ENCODE measurements at regions not wholly inside any gene's neighbourhood (a gene's known extent, or its start where the extent isn't known, plus 50 kb on each side); places are given as distances from the start of the nearest gene placed in this dataset.

- no peak for DNase-seq (ENCODE audit: low read depth in 2 of 2)
- Histone ChIP-seq H3K79me2 (ENCODE audit: control insufficient read depth, insufficient read depth, low read length) (no peaks in the 10 kb centered on the region), H3K27ac (ENCODE audit: insufficient read depth, low read length) (no peak overlapping the region), H4K20me1 (ENCODE audit: control insufficient read depth, extremely low read depth, insufficient read depth, low read length) (no peaks in the 10 kb centered on the region), H3K4me2 (ENCODE audit: extremely low read depth, insufficient read depth, low read length) (no peak overlapping the region), H3K27me3 (ENCODE audit: control insufficient read depth, insufficient read depth, low read length) (peaks cover 9% of the 10 kb centered on the region), H3K9ac (ENCODE audit: insufficient read depth, low read length) (no peak overlapping the region), H3K4me3 (replicated peaks in 1 of 4; ENCODE audit: control extremely low read depth in 1 of 4, insufficient read depth in 1 of 4, low read depth in 3 of 4, low read length in 4 of 4) (no peak overlapping the region), H3K9me3 (ENCODE audit: control insufficient read depth, insufficient read depth, low read depth, low read length) (no peaks in the 10 kb centered on the region), H2AFZ (ENCODE audit: low read length) (no peak overlapping the region), H3K36me3 (ENCODE audit: control insufficient read depth, insufficient read depth, low read length) (no peaks in the 10 kb centered on the region), H3K4me1 (ENCODE audit: control insufficient read depth, extremely low read depth, insufficient read depth, low read length) (no peaks in the 10 kb centered on the region)
- TF ChIP-seq EZH2 (IDR thresholded peaks at IDR 0.05; ENCODE audit: low read length, missing control alignments) (no peak), CTCF (conservative IDR thresholded peaks at IDR 0.05 in 1 of 2, IDR thresholded peaks at IDR 0.05 in 1 of 2; ENCODE audit: low read depth in 1 of 2, low read length in 2 of 2) (no peak)
These were observed 116.6 kb upstream of the THY1 start for GRCh38 chr11:119539583-119539982.

DNA sequence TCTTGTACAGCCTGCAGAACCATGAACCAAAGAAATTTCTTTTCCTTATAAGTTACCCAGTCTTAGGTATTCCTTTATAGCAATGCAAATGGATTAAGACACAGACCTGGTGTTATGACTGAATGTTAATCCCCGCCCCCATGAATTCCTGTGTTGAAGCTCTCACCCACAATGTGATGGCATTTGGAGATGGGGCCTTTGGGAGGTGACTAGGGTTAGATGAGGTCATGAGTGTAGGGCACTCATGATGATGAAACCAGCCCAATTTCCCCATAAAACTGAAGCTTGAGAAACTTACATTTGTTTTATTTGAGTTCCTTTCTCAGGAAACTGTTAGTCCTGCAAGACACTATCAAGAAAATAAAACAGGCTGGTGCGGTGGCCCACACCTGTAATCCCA, 115.8 kb upstream of the THY1 start:
- Histone ChIP-seq H3K36me3 (ENCODE audit: control insufficient read depth, insufficient read depth, low read length) (no peaks in the 10 kb centered on the region), H3K4me2 (ENCODE audit: extremely low read depth, insufficient read depth, low read length) (no peak overlapping the region), H3K27me3 (ENCODE audit: control insufficient read depth, insufficient read depth, low read length) (peaks cover 9% of the 10 kb centered on the region), H3K27ac (ENCODE audit: insufficient read depth, low read length) (no peak overlapping the region), H3K4me3 (replicated peaks in 1 of 4; ENCODE audit: control extremely low read depth in 1 of 4, insufficient read depth in 1 of 4, low read depth in 3 of 4, low read length in 4 of 4) (no peak overlapping the region), H3K9ac (ENCODE audit: insufficient read depth, low read length) (no peak overlapping the region), H3K4me1 (ENCODE audit: control insufficient read depth, extremely low read depth, insufficient read depth, low read length) (no peaks in the 10 kb centered on the region), H3K9me3 (ENCODE audit: control insufficient read depth, insufficient read depth, low read depth, low read length) (no peaks in the 10 kb centered on the region), H3K79me2 (ENCODE audit: control insufficient read depth, insufficient read depth, low read length) (no peaks in the 10 kb centered on the region), H4K20me1 (ENCODE audit: control insufficient read depth, extremely low read depth, insufficient read depth, low read length) (no peaks in the 10 kb centered on the region), H2AFZ (ENCODE audit: low read length) (no peak overlapping the region)
- TF ChIP-seq EZH2 (IDR thresholded peaks at IDR 0.05; ENCODE audit: low read length, missing control alignments) (no peak), CTCF (conservative IDR thresholded peaks at IDR 0.05 in 1 of 2, IDR thresholded peaks at IDR 0.05 in 1 of 2; ENCODE audit: low read depth in 1 of 2, low read length in 2 of 2) (no peak)
- DNase-seq (ENCODE audit: low read depth in 2 of 2): no peak

DNA sequence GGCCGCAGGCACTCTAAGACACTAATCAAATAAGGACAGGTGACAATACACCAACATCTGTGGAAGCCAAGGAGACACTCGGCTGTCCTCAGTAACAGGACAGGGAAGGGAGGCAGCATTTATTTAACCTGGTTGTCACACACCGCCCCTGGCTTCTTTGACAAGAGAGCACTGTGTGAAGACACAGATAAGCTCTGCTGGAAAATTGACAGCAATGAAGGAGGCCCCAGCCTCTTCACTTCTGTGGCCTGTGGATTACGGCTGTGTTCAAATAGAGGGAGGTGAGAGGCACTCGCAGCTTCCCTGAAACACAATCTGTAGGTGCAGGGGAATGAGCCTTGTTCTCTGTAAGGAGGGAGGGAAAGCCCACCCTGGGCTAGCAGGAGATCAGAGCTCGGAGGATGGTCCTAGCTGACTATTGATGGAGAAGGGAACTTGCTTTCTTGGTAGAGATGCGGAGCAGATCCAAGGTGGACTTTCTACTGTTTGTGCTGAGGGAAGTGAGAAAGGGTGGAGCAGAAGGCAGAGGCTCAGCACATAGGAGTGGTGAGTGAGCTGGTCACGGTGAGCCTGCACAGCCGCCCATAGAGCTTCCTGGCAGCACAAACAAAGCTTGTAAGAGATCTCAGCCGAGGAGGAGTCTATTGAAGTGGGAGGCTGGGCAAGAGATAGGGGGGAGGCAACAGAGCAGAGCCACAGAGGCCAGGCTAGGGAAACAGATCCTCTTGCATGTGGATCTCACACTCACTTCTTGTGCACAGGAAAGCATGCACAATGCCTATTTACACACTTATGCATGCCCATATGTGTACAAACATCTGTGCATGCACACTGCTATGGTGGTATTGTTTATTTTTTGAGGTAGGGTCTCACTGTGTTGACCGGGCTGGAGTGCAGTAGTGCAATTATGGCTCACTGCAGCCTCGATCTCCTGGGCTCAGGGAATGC, 114.6 kb upstream of the THY1 start:
- H3K27me3 ChIP-seq (ENCODE audit: control insufficient read depth, insufficient read depth, low read length): peaks cover 13% of the 10 kb centered on the region
- no peaks in the 10 kb centered on the region for H3K9me3 ChIP-seq (ENCODE audit: control insufficient read depth, insufficient read depth, low read depth, low read length)
- H3K27ac ChIP-seq (ENCODE audit: insufficient read depth, low read length): no peak overlapping the region
- TF ChIP-seq CTCF (conservative IDR thresholded peaks at IDR 0.05 in 1 of 2, IDR thresholded peaks at IDR 0.05 in 1 of 2; ENCODE audit: low read depth in 1 of 2, low read length in 2 of 2) (no peak), EZH2 (IDR thresholded peaks at IDR 0.05; ENCODE audit: low read length, missing control alignments) (no peak)
- no peaks in the 10 kb centered on the region for H3K4me1 ChIP-seq (ENCODE audit: control insufficient read depth, extremely low read depth, insufficient read depth, low read length)
- DNase-seq (ENCODE audit: low read depth in 2 of 2): no peak
- H3K36me3 ChIP-seq (ENCODE audit: control insufficient read depth, insufficient read depth, low read length): no peaks in the 10 kb centered on the region
- no peaks in the 10 kb centered on the region for H4K20me1 ChIP-seq (ENCODE audit: control insufficient read depth, extremely low read depth, insufficient read depth, low read length)
- H3K4me2 ChIP-seq (ENCODE audit: extremely low read depth, insufficient read depth, low read length): no peak overlapping the region
- no peaks in the 10 kb centered on the region for H3K79me2 ChIP-seq (ENCODE audit: control insufficient read depth, insufficient read depth, low read length)
- H3K4me3 ChIP-seq (replicated peaks in 1 of 4; ENCODE audit: control extremely low read depth in 1 of 4, insufficient read depth in 1 of 4, low read depth in 3 of 4, low read length in 4 of 4): no peak overlapping the region
- H2AFZ ChIP-seq (ENCODE audit: low read length): no peak overlapping the region
- no peak overlapping the region for H3K9ac ChIP-seq (ENCODE audit: insufficient read depth, low read length)

Data from fibroblast of lung (primary cell).